CD4-positive, alpha-beta memory T cell (primary cell): ENCODE measurements at regions not wholly inside any gene's neighbourhood (a gene's known extent, or its start where the extent isn't known, plus 50 kb on each side); places are given as distances from the start of the nearest gene placed in this dataset.

Experiments used
- CTCF ChIA-PET: fragments of 350-600 bp; sonication (Branson Sonifier 250); formaldehyde crosslinking; loops from one replicate; lab custom pipeline; 2021; ENCODE audit warnings: inconsistent platforms; ENCODE audit not compliant: partially characterized antibody; lab: Charles Lee
- POLR2A ChIA-PET: fragments of 350-600 bp; sonication (Branson Sonifier 250); formaldehyde crosslinking; loops from one replicate; lab custom pipeline; 2021; ENCODE audit not compliant: partially characterized antibody; lab: Charles Lee
- DNase-seq, 5 donors: peaks; one replicate each; pipeline versions ENCODE4 v3.0.0 to v3.0.0-alpha.2; 2020 to 2022; ENCODE audit warnings: mixed read lengths in 1 of 5
- H3K27ac ChIP-seq: one replicate; pipeline ENCODE4 v1.7.0; 2013; ENCODE audit warnings: low read depth, low read length
- H3K27me3 ChIP-seq: 2 replicates; pipeline ENCODE4 v1.7.0; 2013; ENCODE audit warnings: mild to moderate bottlenecking, low read length, moderate library complexity; ENCODE audit not compliant: insufficient read depth
- H3K36me3 ChIP-seq: 2 replicates; pipeline ENCODE4 v1.7.0; 2013; ENCODE audit warnings: mild to moderate bottlenecking, low read length, moderate library complexity; ENCODE audit not compliant: insufficient read depth
- H3K4me1 ChIP-seq: 2 replicates; pipeline ENCODE4 v1.7.0; 2013; ENCODE audit warnings: mild to moderate bottlenecking, low read length, moderate library complexity; ENCODE audit not compliant: insufficient read depth
- H3K4me3 ChIP-seq, 2 donors: one replicate each; pipeline ENCODE4 v1.7.0; 2013; ENCODE audit warnings: low read length in 2 of 2, mild to moderate bottlenecking in 1 of 2
- H3K9me3 ChIP-seq, 2 donors: one replicate each; pipeline ENCODE4 v1.7.0; 2013; ENCODE audit warnings: low read length in 2 of 2, control low read depth in 1 of 2; ENCODE audit not compliant: control insufficient read depth in 1 of 2
- H3K27ac Mint-ChIP-seq, 7 donors: one replicate each; pipeline ENCODE4 v1.8.0; 2020 to 2021; ENCODE audit warnings: mixed read lengths in 7 of 7, mild to moderate bottlenecking in 6 of 7, inconsistent platforms in 3 of 7, moderate library complexity in 3 of 7
- H3K27me3 Mint-ChIP-seq, 2 donors: one replicate each; pipeline ENCODE4 v1.8.0; 2020 to 2021; ENCODE audit warnings: mixed read lengths in 2 of 2
- H3K36me3 Mint-ChIP-seq, 2 donors: one replicate each; pipeline ENCODE4 v1.8.0; 2020 to 2021; ENCODE audit warnings: mixed read lengths in 2 of 2, inconsistent platforms in 1 of 2, mild to moderate bottlenecking in 1 of 2
- H3K4me1 Mint-ChIP-seq, 4 donors: one replicate each; pipeline ENCODE4 v1.8.0; 2020 to 2021; ENCODE audit warnings: mixed read lengths in 4 of 4, mild to moderate bottlenecking in 1 of 4
- H3K4me3 Mint-ChIP-seq, 8 donors: one replicate each; pipeline ENCODE4 v1.8.0; 2020 to 2021; ENCODE audit warnings: mixed read lengths in 8 of 8, mild to moderate bottlenecking in 7 of 8, moderate library complexity in 6 of 8, inconsistent platforms in 3 of 8
- H3K9me3 Mint-ChIP-seq, 8 donors: one replicate each; pipeline ENCODE4 v1.8.0; 2020 to 2021; ENCODE audit warnings: mixed read lengths in 8 of 8, mild to moderate bottlenecking in 5 of 8, inconsistent platforms in 3 of 8, moderate library complexity in 1 of 8
- intact Hi-C: fragments of 100-400 bp; cut with micrococcal nuclease; formaldehyde crosslinking; loops from one replicate; pipeline ENCODE4 v1.15.1; 2023

DNA sequence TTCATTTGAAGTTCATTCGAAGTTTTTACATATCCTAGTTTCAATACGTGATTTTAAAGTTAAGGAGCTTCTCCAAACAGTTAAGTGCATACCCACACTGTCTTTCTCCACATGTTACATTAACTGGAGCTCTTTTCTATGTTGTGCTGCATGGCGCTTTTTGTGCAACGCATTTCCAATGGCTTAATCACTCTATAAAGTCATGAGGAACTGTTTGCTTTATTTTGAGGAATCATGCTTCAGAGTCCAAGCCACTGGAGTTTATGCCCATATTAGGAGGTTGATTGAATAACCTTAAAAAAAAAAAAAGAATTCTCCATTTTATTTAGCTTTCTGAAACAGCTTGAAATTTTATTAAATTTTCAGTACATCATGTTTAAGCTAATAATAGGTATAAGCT, 109.4 kb upstream of the MBNL1 start:
- H3K4me1 ChIP-seq = no peaks in the 10 kb centered on the region
- Mint-ChIP-seq H3K27me3 (no peaks in the 10 kb centered on the region), H3K4me3 (no peak overlapping the region), H3K36me3 (no peaks in the 10 kb centered on the region), H3K27ac (no peak overlapping the region), H3K9me3 (peaks cover 0 to 6% (median 1%) of the 10 kb centered on the region in 8 donors), H3K4me1 (peaks cover 0 to 6% (median 4%) of the 10 kb centered on the region in 4 donors)
- H3K27me3 ChIP-seq = no peaks in the 10 kb centered on the region
- ChIA-PET POLR2A (interaction anchor here (0.6 kb wide), 1 partner anchor 173 kb away, joined by 3 read pairs; no protein-coding TSS in a partner anchor), CTCF (interaction anchor here (1.0 kb wide), 1 partner anchor 288 kb away, joined by 3 read pairs; no protein-coding TSS in a partner anchor)
- H3K9me3 ChIP-seq = no peaks in the 10 kb centered on the region
- H3K27ac ChIP-seq = no peak overlapping the region
- H3K36me3 ChIP-seq = no peaks in the 10 kb centered on the region
- H3K4me3 ChIP-seq = no peak overlapping the region
- intact Hi-C loops = no loop called here
- no peak for DNase-seq

DNA sequence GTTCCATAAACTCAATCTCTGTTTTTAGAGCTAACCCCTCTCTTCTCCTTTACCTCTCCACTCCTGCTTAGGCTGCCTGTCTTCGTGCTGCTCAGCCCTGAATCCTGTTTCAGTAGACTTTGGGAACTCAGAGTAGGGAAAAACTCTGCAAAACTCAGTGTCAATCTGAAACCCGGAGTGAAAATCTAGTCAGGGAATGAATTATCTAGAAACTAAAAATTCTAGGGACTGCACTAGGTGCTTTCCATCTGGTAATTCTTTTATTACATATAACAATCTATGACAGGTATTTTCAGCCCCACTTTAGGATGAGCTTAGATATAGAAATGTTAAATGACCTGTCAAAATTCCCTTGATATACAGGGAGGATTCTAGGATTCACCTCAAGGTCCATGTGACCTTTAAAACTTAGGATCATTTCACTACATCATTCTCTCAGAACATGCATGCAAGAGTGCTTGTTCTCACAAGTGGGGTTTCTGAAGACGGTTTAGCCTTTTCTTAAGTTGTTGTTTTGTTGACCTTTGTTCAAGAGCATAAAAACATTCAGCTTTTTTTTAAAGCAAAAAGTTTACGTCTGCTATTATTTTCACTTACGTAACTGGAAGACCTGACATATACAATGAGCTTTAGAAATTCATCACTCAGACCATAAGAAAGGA, 108.2 kb upstream of the MBNL1 start:
- ChIA-PET CTCF (interaction anchor here (1.0 kb wide), 2 partner anchors 17 to 287 kb away, joined by 3 read pairs; no protein-coding TSS in a partner anchor), POLR2A (interaction anchor here (0.7 kb wide), 1 partner anchor 33 kb away, joined by 3 read pairs; no protein-coding TSS in a partner anchor)
- H3K27me3 ChIP-seq = no peaks in the 10 kb centered on the region
- intact Hi-C loops = no loop called here
- Mint-ChIP-seq H3K4me3 (no peak overlapping the region), H3K27me3 (no peaks in the 10 kb centered on the region), H3K4me1 (peaks cover 0 to 6% (median 4%) of the 10 kb centered on the region in 4 donors), H3K27ac (no peak overlapping the region), H3K36me3 (peaks cover 2 to 7% of the 10 kb centered on the region in 2 donors), H3K9me3 (peaks cover 0 to 13% (median 6%) of the 10 kb centered on the region in 8 donors)
- H3K9me3 ChIP-seq = no peaks in the 10 kb centered on the region
- H3K36me3 ChIP-seq = no peaks in the 10 kb centered on the region
- no peak overlapping the region for H3K4me3 ChIP-seq
- H3K4me1 ChIP-seq = no peaks in the 10 kb centered on the region
- no peak overlapping the region for H3K27ac ChIP-seq
- DNase-seq = no peak

DNA sequence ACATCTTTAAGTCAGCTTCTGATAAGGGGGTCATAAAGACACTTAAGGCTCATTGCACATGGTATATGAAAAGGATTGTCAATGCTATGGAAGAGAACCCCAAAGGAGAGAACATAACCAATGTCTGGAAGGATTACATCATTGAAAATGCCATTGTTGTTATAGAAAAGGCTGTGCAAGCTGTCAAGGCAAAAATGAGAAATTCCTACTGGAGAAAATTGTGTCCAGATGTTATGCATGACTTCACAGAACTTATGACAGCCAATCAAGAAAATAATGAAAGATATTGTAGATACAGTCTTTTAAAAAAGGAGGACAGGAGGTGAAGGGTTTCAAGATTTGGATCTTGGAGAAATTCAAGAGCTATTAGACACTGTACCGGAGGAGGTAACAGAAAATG, 96.3 kb upstream of the MBNL1 start:
- Mint-ChIP-seq H3K9me3 (peaks cover 0 to 13% (median 6%) of the 10 kb centered on the region in 8 donors), H3K4me3 (no peak overlapping the region), H3K27me3 (no peaks in the 10 kb centered on the region), H3K27ac (peak overlapping the region in 1 of 7 donors; percentile 4), H3K36me3 (peaks cover 6 to 19% of the 10 kb centered on the region in 2 donors), H3K4me1 (peaks cover 0 to 7% (median 3%) of the 10 kb centered on the region in 4 donors)
- Histone ChIP-seq H3K27ac (no peak overlapping the region), H3K4me3 (no peak overlapping the region), H3K36me3 (no peaks in the 10 kb centered on the region), H3K4me1 (no peaks in the 10 kb centered on the region), H3K9me3 (no peaks in the 10 kb centered on the region), H3K27me3 (no peaks in the 10 kb centered on the region)
- POLR2A ChIA-PET = no interaction called here
- intact Hi-C loops = no loop called here
- CTCF ChIA-PET = interaction anchor here (1.3 kb wide), 1 partner anchor 11 kb away, joined by 4 read pairs; no protein-coding TSS in a partner anchor
- DNase-seq = no peak

DNA sequence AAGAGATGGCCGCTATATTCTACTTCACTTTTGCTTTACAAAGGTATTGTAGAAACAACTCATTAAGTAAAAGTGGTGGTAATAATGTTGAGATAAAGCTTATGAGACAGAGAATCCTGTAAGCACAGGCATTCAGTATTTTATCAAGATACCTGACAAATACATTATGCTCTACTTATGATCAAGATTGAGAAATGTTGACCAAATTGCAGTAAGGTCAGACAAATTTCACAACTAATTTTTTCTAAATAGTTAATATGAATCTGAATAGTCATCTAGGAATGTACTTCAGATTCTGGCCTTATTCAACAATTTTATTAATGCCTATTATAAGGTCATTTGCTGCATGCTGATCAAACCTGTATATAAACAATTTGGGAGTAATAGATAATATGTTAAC, 95.1 kb upstream of the MBNL1 start:
- H3K4me3 Mint-ChIP-seq = no peak overlapping the region

DNA sequence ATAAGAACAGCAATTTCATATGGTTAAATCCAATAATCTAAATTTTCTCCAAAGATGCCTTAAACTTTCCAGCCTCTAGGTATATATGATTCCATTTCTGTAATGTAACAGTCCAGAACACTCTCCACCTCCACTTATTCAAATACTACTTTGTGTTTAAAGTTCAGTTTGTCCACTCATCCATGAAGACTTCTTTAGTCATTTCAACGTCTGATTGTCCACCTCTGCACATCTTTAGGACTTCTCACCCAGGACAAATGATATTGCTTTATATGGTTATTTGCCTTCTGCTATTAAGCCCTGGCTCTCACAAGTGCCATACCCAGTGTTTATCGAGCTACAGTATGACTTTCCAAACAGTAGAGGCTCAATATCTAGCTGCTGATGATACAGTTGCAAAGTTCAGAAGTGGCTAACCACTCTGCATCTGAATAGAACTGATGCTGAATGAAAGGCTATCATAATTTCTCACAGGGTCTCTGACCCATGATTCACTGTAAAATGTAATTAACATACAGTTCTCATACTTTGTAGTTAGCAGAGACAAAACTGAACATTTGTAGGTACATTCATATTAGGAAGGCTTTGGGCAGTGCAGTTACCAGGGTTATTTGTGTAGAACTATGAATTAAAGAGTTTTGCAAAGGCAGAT, 93.7 kb upstream of the MBNL1 start:
- POLR2A ChIA-PET = no interaction called here
- DNase-seq = no peak
- intact Hi-C loops = no loop called here
- Histone ChIP-seq H3K4me1 (peaks cover 13% of the 10 kb centered on the region), H3K27me3 (no peaks in the 10 kb centered on the region), H3K36me3 (no peaks in the 10 kb centered on the region), H3K27ac (no peak overlapping the region), H3K9me3 (no peaks in the 10 kb centered on the region), H3K4me3 (no peak overlapping the region)
- no peak overlapping the region for H3K4me3 Mint-ChIP-seq
- CTCF ChIA-PET = interaction anchor here (0.8 kb wide), 1 partner anchor 27 kb away, joined by 3 read pairs; no protein-coding TSS in a partner anchor
- H3K36me3 Mint-ChIP-seq = peaks cover 4 to 16% of the 10 kb centered on the region in 2 donors
- peaks cover 5 to 30% (median 12%) of the 10 kb centered on the region in 4 donors for H3K4me1 Mint-ChIP-seq
- peaks cover 0 to 9% (median 4%) of the 10 kb centered on the region in 8 donors for H3K9me3 Mint-ChIP-seq
- no peaks in the 10 kb centered on the region for H3K27me3 Mint-ChIP-seq
- no peak overlapping the region for H3K27ac Mint-ChIP-seq

More for the DNA sequence above, 95.1 kb upstream of the MBNL1 start:
- Histone ChIP-seq H3K9me3 (no peaks in the 10 kb centered on the region), H3K4me1 (no peaks in the 10 kb centered on the region), H3K27ac (no peak overlapping the region), H3K4me3 (no peak overlapping the region), H3K27me3 (no peaks in the 10 kb centered on the region), H3K36me3 (no peaks in the 10 kb centered on the region)
- Mint-ChIP-seq H3K27ac (no peak overlapping the region), H3K9me3 (peaks cover 0 to 9% (median 5%) of the 10 kb centered on the region in 8 donors), H3K36me3 (peaks cover 6 to 21% of the 10 kb centered on the region in 2 donors), H3K4me1 (peaks cover 0 to 19% (median 4%) of the 10 kb centered on the region in 4 donors), H3K27me3 (no peaks in the 10 kb centered on the region)
- ChIA-PET CTCF (no interaction called here), POLR2A (no interaction called here)
- DNase-seq = no peak
- intact Hi-C loops = no loop called here

DNA sequence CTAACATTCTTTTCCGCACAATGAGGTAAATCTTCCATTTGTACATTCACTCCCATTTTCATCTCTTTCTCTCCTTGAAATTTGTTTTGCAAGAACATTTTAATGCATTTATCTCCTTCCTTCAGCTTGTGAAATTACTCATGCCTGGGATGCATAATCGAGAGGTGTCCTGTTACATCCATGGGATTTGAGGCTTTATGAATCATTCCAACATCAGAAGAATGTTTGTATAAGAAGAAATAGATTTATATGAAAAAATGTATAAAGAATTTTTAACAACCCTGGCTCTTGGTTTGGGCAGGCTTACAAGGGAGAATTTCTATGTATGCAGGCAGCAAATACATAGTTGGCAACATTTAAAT, 93.2 kb upstream of the MBNL1 start:
- DNase-seq = no peak
- intact Hi-C loops = no loop called here
- Histone ChIP-seq H3K27me3 (no peaks in the 10 kb centered on the region), H3K27ac (no peak overlapping the region), H3K36me3 (no peaks in the 10 kb centered on the region), H3K9me3 (no peaks in the 10 kb centered on the region), H3K4me1 (peaks cover 15% of the 10 kb centered on the region), H3K4me3 (no peak overlapping the region)
- peaks cover 4 to 13% of the 10 kb centered on the region in 2 donors for H3K36me3 Mint-ChIP-seq
- H3K27ac Mint-ChIP-seq = no peak overlapping the region
- no peaks in the 10 kb centered on the region for H3K27me3 Mint-ChIP-seq
- POLR2A ChIA-PET = no interaction called here
- no peak overlapping the region for H3K4me3 Mint-ChIP-seq
- H3K4me1 Mint-ChIP-seq = peaks cover 7 to 32% (median 14%) of the 10 kb centered on the region in 4 donors
- CTCF ChIA-PET = interaction anchor here (0.6 to 0.8 kb wide), 2 partner anchors 27 to 136 kb away, joined by 3 read pairs; no protein-coding TSS in a partner anchor
- peaks cover 0 to 9% (median 4%) of the 10 kb centered on the region in 8 donors for H3K9me3 Mint-ChIP-seq

DNA sequence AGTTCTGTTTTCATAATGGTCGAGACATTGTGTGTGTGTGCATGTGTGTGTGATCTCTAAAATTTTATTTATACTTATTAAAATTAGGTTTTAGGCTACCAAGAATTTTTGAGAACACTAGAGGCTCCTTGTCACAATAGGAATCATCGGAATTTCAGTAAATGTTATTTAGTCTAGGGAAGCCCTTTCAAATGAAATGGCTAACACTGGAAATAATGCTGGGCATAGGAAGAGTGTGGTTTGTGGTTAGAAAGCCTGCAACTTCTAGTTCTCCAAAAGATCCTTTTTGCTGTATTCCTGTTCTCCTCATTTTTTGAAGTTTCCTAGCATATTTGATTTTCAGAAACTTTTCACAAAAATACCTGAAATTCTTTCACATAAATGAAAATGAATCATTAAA, 92.5 kb upstream of the MBNL1 start:
- POLR2A ChIA-PET = no interaction called here
- Mint-ChIP-seq H3K9me3 (peaks cover 0 to 6% (median 4%) of the 10 kb centered on the region in 8 donors), H3K36me3 (peaks cover 3 to 9% of the 10 kb centered on the region in 2 donors), H3K27ac (no peak overlapping the region), H3K4me3 (no peak overlapping the region), H3K27me3 (no peaks in the 10 kb centered on the region), H3K4me1 (peaks cover 7 to 32% (median 14%) of the 10 kb centered on the region in 4 donors)
- CTCF ChIA-PET = interaction anchor here (0.6 to 1.1 kb wide), 3 partner anchors 136 to 268 kb away, joined by 3 to 4 read pairs (median 4); no protein-coding TSS in a partner anchor
- Histone ChIP-seq H3K27me3 (no peaks in the 10 kb centered on the region), H3K4me1 (peaks cover 15% of the 10 kb centered on the region), H3K4me3 (no peak overlapping the region), H3K27ac (no peak overlapping the region), H3K36me3 (no peaks in the 10 kb centered on the region), H3K9me3 (no peaks in the 10 kb centered on the region)
- intact Hi-C loops = no loop called here
- DNase-seq = no peak
